ENCODE measurements at regions not wholly inside any gene's neighbourhood (a gene's known extent, or its start where the extent isn't known, plus 50 kb on each side); places are given as distances from the start of the nearest gene placed in this dataset.

- DNase-seq (ENCODE audit: low read depth), result no peak
- no peak for TF ChIP-seq CTCF (IDR thresholded peaks at IDR 0.05; ENCODE audit: low read depth, low read length, missing control alignments)
These were observed 308.3 kb upstream of the HS3ST1 start for GRCh38 chr4:11736978-11737377.

GRCh38 chr4:11735651-11736050 lies 307.0 kb upstream of the HS3ST1 start:
- TF ChIP-seq CTCF (IDR thresholded peaks at IDR 0.05; ENCODE audit: low read depth, low read length, missing control alignments), result no peak
- no peak for DNase-seq (ENCODE audit: low read depth)

More at GRCh38 chr4:11736978-11737377, 308.3 kb upstream of the HS3ST1 start:
- no peak overlapping the region for H3K4me3 ChIP-seq (ENCODE audit: low read depth, low read length)

GRCh38 chr4:11732155-11732554 lies 303.5 kb upstream of the HS3ST1 start:
- TF ChIP-seq CTCF (IDR thresholded peaks at IDR 0.05; ENCODE audit: low read depth, low read length, missing control alignments), result no peak
- DNase-seq (ENCODE audit: low read depth), result no peak
- no peak overlapping the region for H3K4me3 ChIP-seq (ENCODE audit: low read depth, low read length)

More at GRCh38 chr4:11735651-11736050, 307.0 kb upstream of the HS3ST1 start:
- H3K4me3 ChIP-seq (ENCODE audit: low read depth, low read length), result no peak overlapping the region

GRCh38 chr4:11730545-11730944 lies 301.9 kb upstream of the HS3ST1 start:
- H3K4me3 ChIP-seq (ENCODE audit: low read depth, low read length), result no peak overlapping the region
- no peak for DNase-seq (ENCODE audit: low read depth)
- no peak for TF ChIP-seq CTCF (IDR thresholded peaks at IDR 0.05; ENCODE audit: low read depth, low read length, missing control alignments)

DNA sequence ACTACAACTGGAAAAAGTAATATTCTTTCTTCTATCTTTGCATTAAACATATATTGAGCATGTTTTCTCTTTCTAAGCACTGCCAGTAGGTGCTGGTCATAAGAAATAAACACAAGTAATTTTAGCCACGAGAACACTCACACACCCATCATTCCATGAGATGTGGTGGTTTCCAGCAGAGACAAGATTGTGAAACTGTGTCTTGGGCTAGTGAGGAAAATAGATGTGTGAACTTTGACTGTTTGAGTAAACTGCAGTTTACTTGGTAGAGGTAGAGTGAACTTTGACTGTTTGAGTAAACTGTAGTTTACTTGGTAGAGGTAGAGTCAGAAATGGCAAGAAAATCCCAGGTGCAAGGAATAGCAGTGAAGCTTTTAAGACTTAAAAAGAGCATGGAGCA lies 300.9 kb upstream of the HS3ST1 start:
- DNase-seq (ENCODE audit: low read depth), result no peak
- no peak overlapping the region for H3K4me3 ChIP-seq (ENCODE audit: low read depth, low read length)
- TF ChIP-seq CTCF (IDR thresholded peaks at IDR 0.05; ENCODE audit: low read depth, low read length, missing control alignments), result no peak

- no peak overlapping the region for H3K4me3 ChIP-seq (ENCODE audit: low read depth, low read length)
- TF ChIP-seq CTCF (IDR thresholded peaks at IDR 0.05; ENCODE audit: low read depth, low read length, missing control alignments), result no peak
- DNase-seq (ENCODE audit: low read depth), result no peak
These were observed 299.3 kb upstream of the HS3ST1 start for GRCh38 chr4:11727903-11728564.

- DNase-seq (ENCODE audit: low read depth), result no peak
- TF ChIP-seq CTCF (IDR thresholded peaks at IDR 0.05; ENCODE audit: low read depth, low read length, missing control alignments), result no peak
These were observed 296.0 kb upstream of the HS3ST1 start for GRCh38 chr4:11724731-11725130.

More at GRCh38 chr4:11724731-11725130, 296.0 kb upstream of the HS3ST1 start:
- H3K4me3 ChIP-seq (ENCODE audit: low read depth, low read length), result no peak overlapping the region

Measured in GM12864 (cell line).